22Rv1 (cell line): ENCODE measurements at regions not wholly inside any gene's neighbourhood (a gene's known extent, or its start where the extent isn't known, plus 50 kb on each side); places are given as distances from the start of the nearest gene placed in this dataset.

Source experiments
- ZFX ChIP-seq: fragments of 450-650 bp; IDR thresholded peaks from 2 replicates; pipeline ENCODE4 v1.6.1; 2017; ENCODE audit warnings: antibody characterized with exemption, borderline replicate concordance
- TF ChIP-seq, protein P1 (sequence below): fragments of 450-650 bp; IDR thresholded peaks from 2 replicates; pipeline ENCODE4 v1.5.1; 2017; ENCODE audit warnings: mild to moderate bottlenecking

DNA sequence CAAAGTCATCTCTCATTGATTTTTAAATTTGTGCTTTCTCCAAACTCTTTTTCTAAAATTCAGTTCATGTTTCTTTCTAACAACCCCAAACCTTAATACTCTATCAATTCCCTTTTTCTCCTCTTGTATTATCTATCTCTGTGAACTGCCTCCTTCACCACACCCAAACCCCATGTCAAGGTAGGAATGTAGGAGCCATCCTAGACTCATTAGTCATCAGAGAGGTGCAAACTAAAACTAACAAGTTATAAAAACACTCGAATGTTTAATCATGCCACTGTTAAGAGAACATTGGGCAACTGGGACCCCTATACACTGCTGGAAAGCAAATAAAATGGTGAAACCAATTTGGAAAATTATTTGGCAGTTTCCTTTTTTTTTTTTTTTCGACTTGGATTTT, 533.8 kb upstream of the LRRN3 start:
- TF ChIP-seq, protein P1, sequence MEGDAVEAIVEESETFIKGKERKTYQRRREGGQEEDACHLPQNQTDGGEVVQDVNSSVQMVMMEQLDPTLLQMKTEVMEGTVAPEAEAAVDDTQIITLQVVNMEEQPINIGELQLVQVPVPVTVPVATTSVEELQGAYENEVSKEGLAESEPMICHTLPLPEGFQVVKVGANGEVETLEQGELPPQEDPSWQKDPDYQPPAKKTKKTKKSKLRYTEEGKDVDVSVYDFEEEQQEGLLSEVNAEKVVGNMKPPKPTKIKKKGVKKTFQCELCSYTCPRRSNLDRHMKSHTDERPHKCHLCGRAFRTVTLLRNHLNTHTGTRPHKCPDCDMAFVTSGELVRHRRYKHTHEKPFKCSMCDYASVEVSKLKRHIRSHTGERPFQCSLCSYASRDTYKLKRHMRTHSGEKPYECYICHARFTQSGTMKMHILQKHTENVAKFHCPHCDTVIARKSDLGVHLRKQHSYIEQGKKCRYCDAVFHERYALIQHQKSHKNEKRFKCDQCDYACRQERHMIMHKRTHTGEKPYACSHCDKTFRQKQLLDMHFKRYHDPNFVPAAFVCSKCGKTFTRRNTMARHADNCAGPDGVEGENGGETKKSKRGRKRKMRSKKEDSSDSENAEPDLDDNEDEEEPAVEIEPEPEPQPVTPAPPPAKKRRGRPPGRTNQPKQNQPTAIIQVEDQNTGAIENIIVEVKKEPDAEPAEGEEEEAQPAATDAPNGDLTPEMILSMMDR: no peak
- no peak for TF ChIP-seq ZFX
